Heart right ventricle (tissue), 16 donors: ENCODE measurements at regions not wholly inside any gene's neighbourhood (a gene's known extent, or its start where the extent isn't known, plus 50 kb on each side); places are given as distances from the start of the nearest gene placed in this dataset.

Experiments used
- ATAC-seq, 8 donors: fragments of 200-7000 bp; cut with Tn5 transposase; one replicate each; pipeline ENCODE4 v1.9.1; 2020; ENCODE audit warnings: mild to moderate bottlenecking in 8 of 8, moderate library complexity in 8 of 8, moderate number of reproducible peaks in 1 of 8
- DNase-seq, 2 donors: peaks; one replicate each; pipeline ENCODE4 v3.0.0-alpha.2; 2020
- H3K27ac ChIP-seq, 10 donors: fragments of 200-600 bp; sonication (generic) in 2 of 10; one replicate each; pipeline versions ENCODE4 v1.5.0 to v1.8.0; 2020 to 2022; ENCODE audit warnings: mild to moderate bottlenecking in 3 of 10
- H3K27me3 ChIP-seq, 7 donors: fragments of 200-600 bp; one replicate each; pipeline ENCODE4 v1.8.0; 2021 to 2022; ENCODE audit warnings: mild to moderate bottlenecking in 2 of 7
- H3K36me3 ChIP-seq, 9 donors: fragments of 200-600 bp; sonication (generic) in 1 of 9; one replicate each; pipeline versions ENCODE4 v1.5.0 to v1.8.0; 2020 to 2022; ENCODE audit warnings: mild to moderate bottlenecking in 2 of 9
- H3K4me1 ChIP-seq, 9 donors: fragments of 200-600 bp; sonication (generic) in 1 of 9; one replicate each; pipeline versions ENCODE4 v1.5.0 to v1.8.0; 2020 to 2022; ENCODE audit warnings: mild to moderate bottlenecking in 4 of 9
- H3K4me3 ChIP-seq, 10 donors: fragments of 200-600 bp; sonication (generic) in 2 of 10; one replicate each; pipeline versions ENCODE4 v1.5.0 to v1.8.0; 2020 to 2022; ENCODE audit warnings: mild to moderate bottlenecking in 7 of 10, moderate library complexity in 2 of 10
- H3K9me3 ChIP-seq, 11 donors: fragments of 200-600 bp in 10 of 11; sonication (generic) in 2 of 11; one replicate each; pipeline versions ENCODE4 v1.5.0 to v1.8.0; 2013 to 2022; ENCODE audit warnings: mild to moderate bottlenecking in 2 of 11, control low read depth in 1 of 11, moderate library complexity in 1 of 11
- WGBS, 2 donors: extraction: QIAGEN DNeasy Blood & Tissue Kit; methylation state at CpG; one replicate each; pipeline ENCODE4 v1.1.7; 2013; ENCODE audit warnings: inconsistent platforms in 1 of 2; 5-methylcytosine and 5-hydroxymethylcytosine counted together
- intact Hi-C, 10 donors: fragments of 100-400 bp; cut with DNase I; formaldehyde crosslinking; loops; one replicate each; pipeline versions ENCODE4 v1.11.1 to v1.14.2; 2022
- TF ChIP-seq, protein P1 (sequence below), 9 donors: fragments of 200-600 bp; sonication (generic) in 2 of 9; IDR thresholded peaks; one replicate each; pipeline versions ENCODE4 v1.5.0 to v1.8.0; 2021 to 2022; ENCODE audit warnings: antibody characterized with exemption in 9 of 9, mild to moderate bottlenecking in 5 of 9, moderate library complexity in 1 of 9
- donor health status: Arrhythmogenic right ventricular cardiomyopathy.
- donor health status: ischemic (EF 13 %, LVEDD 7.1; RV severe dilation, severe dysfunction).
- donor health status: healthy with polysubstance abuse.
- donor health status: DM: no; HTN: yes; CAD: no.
- donor health status: DM: no; HTN: no; CAD: no.
- donor health status: ischemic (EF 25% LVEDD 6.9; RV normal size, moderate dysfunction).
- donor health status: ischemic (EF 25% LVEDD 5.7; RV mildly dilated, moderate dysfunction).
- donor health status: healthy.
- donor health status: DM: yes; HTN: yes; CAD: no.
- donor health status: Ischemic cardiomyopathy.
- donor health status: ischemic (EF 35%, LVEDD 5.7; RV mildly dilated, moderate dysfunction).
- donor health status: nonischemic (EF 11% LVEDD 7.7; RV severe dilation, severe dysfunction).
- donor health status: DM: yes; HTN: yes; CAD: no.
- donor health status: PGD.
- donor health status: ischemic (EF 29% LVEDD 5.4; RV normal size, mild dysfunction).
- donor health status: nonischemic (EF 23%, LVEDD 6.1; RV moderate dilation, normal function).

DNA sequence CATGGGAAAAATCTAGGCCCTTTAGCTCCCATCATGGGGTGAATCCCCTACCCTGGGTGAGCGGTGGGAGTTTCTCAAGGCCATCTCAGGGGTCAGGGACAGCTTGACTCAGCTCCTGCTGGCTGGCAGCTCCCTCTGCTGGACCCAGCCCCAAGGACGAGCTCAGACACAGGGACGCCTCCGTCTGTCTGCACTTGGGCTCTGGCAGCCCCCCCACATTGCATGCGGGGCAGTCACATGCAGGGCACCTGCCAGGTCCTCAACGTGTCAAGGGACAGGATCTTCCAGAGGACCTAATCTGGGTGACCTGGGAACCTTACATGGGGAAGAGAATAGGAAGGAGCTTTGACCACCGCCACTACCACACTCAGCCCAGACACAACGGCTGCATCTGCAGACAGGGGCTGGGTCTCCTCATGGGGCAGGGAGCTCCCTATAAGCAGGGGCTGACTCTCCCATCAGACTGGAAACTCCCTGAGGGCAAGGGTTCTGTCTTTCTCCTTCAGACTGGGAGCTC, 173.4 kb downstream of the MRPL14 start:
- Histone ChIP-seq H3K9me3 (peaks cover 0 to 19% (median 0%) of the 10 kb centered on the region in 11 donors), H3K27ac (peak overlapping the region; percentile 70 to 92 (median 88)), H3K36me3 (no peaks in the 10 kb centered on the region), H3K4me1 (peaks cover 0 to 43% (median 9%) of the 10 kb centered on the region in 9 donors), H3K4me3 (no peak overlapping the region), H3K27me3 (peaks cover 0 to 18% (median 0%) of the 10 kb centered on the region in 7 donors)
- DNase-seq (peak; percentile 43 to 58), ATAC-seq (peak; percentile 50 to 76 (median 68))
- 32 to 36% methylated on average over 8 of the region's 8 CpGs for WGBS, 2 donors
- TF ChIP-seq, protein P1, sequence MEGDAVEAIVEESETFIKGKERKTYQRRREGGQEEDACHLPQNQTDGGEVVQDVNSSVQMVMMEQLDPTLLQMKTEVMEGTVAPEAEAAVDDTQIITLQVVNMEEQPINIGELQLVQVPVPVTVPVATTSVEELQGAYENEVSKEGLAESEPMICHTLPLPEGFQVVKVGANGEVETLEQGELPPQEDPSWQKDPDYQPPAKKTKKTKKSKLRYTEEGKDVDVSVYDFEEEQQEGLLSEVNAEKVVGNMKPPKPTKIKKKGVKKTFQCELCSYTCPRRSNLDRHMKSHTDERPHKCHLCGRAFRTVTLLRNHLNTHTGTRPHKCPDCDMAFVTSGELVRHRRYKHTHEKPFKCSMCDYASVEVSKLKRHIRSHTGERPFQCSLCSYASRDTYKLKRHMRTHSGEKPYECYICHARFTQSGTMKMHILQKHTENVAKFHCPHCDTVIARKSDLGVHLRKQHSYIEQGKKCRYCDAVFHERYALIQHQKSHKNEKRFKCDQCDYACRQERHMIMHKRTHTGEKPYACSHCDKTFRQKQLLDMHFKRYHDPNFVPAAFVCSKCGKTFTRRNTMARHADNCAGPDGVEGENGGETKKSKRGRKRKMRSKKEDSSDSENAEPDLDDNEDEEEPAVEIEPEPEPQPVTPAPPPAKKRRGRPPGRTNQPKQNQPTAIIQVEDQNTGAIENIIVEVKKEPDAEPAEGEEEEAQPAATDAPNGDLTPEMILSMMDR (IDR thresholded peaks at IDR 0.05): peak in 6 of 9 donors; percentile 27 to 56 (median 45)
- intact Hi-C loops: loop anchor here in 8 of 10 donors (1.0 to 10.0 kb wide), 15 partner anchors 38 to 289 kb away; partner anchors contain the start of gene VEGFA (in 2 of the 8)

DNA sequence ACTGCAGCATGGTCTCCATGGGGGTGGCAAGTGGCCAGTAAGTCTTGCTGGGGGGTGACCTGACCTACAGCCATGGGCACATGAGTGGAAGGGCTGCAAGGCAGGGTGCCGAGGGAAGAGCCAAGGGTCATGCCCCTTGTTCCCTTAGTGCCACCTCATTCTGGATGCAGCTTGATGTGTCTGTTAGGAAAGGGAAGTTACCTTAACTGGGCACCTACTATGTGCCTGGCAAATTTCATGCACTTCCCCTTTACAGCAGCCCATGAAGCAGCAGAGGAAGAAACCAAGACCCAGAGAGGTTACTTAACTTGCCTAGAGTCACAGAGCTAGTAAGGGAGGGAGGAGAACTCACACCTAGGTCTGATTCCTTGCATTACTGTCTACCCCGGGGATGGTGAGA, 174.0 kb downstream of the MRPL14 start:
- H3K36me3 ChIP-seq: no peaks in the 10 kb centered on the region
- 74 to 93% methylated on average over 2 of the region's 2 CpGs for WGBS, 2 donors
- ATAC-seq: no peak
- H3K4me3 ChIP-seq: no peak overlapping the region
- peaks cover 0 to 19% (median 0%) of the 10 kb centered on the region in 11 donors for H3K9me3 ChIP-seq
- peaks cover 0 to 17% (median 0%) of the 10 kb centered on the region in 7 donors for H3K27me3 ChIP-seq
- peaks cover 0 to 48% (median 9%) of the 10 kb centered on the region in 9 donors for H3K4me1 ChIP-seq
- intact Hi-C loops: loop anchor here in 8 of 10 donors (2.0 to 10.0 kb wide), 12 partner anchors 39 to 288 kb away; partner anchors contain the start of gene VEGFA (in 2 of the 8)
- DNase-seq: no peak
- TF ChIP-seq, protein P1 (IDR thresholded peaks at IDR 0.05): no peak
- H3K27ac ChIP-seq: peak overlapping the region in 9 of 10 donors; percentile 70 to 92 (median 90)

DNA sequence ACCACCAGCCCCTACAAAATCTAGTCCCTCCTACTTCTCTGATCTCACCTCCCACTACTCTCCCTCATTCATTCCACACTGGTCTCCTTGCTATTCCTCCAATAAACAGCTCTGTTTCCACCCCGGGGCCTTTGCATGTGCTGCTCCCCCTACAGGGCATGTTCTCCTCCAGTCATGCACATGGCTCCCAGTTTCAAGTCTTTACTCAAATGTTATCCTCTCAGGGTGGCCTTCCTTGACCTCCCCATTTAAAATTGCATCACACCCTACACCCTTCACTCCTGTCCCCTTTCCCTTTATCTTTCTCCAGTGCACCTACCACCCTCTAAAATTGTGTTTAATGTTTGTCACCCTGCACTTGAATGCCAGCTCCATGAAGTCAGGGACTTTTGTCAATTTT, 174.5 kb downstream of the MRPL14 start:
- ATAC-seq (no peak), DNase-seq (no peak)
- 86 to 88% methylated on average over 1 of the region's 1 CpG for WGBS, 2 donors
- no peaks in the 10 kb centered on the region for H3K36me3 ChIP-seq
- TF ChIP-seq, protein P1 (IDR thresholded peaks at IDR 0.05): peak in 4 of 9 donors; percentile 14 to 29 (median 19)
- H3K27me3 ChIP-seq: peaks cover 0 to 12% (median 0%) of the 10 kb centered on the region in 7 donors
- peak overlapping the region in 6 of 10 donors; percentile 75 to 92 (median 90) for H3K27ac ChIP-seq
- intact Hi-C loops: loop anchor here in 8 of 10 donors (2.0 to 10.0 kb wide), 12 partner anchors 40 to 288 kb away; partner anchors contain the start of gene VEGFA (in 2 of the 8)
- H3K4me3 ChIP-seq: no peak overlapping the region
- H3K9me3 ChIP-seq: peaks cover 0 to 17% (median 0%) of the 10 kb centered on the region in 11 donors
- H3K4me1 ChIP-seq: peaks cover 0 to 48% (median 9%) of the 10 kb centered on the region in 9 donors

DNA sequence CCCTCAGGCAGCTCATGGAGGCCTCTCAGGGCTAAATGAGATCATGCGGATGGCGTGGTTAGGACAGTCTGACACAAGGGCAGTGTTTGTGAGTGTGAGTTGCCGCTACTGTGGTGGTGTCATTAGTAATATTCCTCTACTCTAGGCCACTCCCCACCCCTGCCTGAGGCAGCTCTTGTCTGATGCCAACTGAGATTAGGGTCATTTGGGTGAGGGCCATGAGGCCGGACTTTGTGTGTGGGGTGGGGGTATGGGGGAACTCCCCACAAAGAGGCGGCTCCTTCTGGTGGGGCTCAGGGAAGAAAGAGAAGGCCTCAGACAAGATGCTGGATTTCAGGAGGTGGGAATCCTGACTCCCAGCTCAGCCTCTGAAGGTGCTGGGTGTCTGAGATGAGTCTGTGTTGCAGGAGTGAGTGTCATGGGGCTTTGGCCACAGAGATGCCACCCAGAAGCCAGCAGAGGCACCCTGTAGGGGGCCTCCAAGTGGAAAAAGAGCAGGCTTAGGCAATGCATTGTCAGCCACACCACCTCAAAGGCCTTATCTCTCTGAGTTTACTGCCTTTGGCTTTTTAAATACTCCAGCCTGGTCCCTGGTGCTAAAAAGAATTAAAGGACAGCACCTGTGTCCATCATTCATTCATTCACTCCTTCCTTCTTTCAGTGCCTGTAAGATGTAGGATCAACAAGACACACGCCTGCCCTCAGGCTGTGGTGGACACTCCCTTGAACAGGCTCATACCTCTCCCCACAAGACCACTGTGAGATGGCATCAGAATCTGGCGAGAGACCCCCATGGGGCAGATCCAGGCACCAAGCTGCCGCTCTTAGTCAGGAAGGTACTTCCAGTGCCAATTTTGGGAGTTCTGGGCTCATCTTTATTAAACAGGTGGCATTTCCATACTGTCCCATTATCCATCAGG, 175.2 kb downstream of the MRPL14 start:
- no peaks in the 10 kb centered on the region for H3K36me3 ChIP-seq
- ATAC-seq (no peak), DNase-seq (no peak)
- no peak overlapping the region for H3K4me3 ChIP-seq
- TF ChIP-seq, protein P1 (IDR thresholded peaks at IDR 0.05): peak in 1 of 9 donors; percentile 19
- 91 to 94% methylated on average over 8 of the region's 8 CpGs for WGBS, 2 donors
- peaks cover 0 to 10% (median 0%) of the 10 kb centered on the region in 11 donors for H3K9me3 ChIP-seq
- peak overlapping the region in 8 of 10 donors; percentile 5 to 92 (median 42) for H3K27ac ChIP-seq
- H3K27me3 ChIP-seq: peaks cover 0 to 8% (median 0%) of the 10 kb centered on the region in 7 donors
- H3K4me1 ChIP-seq: peaks cover 0 to 48% (median 9%) of the 10 kb centered on the region in 9 donors
- intact Hi-C loops: loop anchor here in 8 of 10 donors (1.0 to 10.0 kb wide), 15 partner anchors 40 to 287 kb away; partner anchors contain the start of gene VEGFA (in 2 of the 8)
